ENCODE measurements at regions not wholly inside any gene's neighbourhood (a gene's known extent, or its start where the extent isn't known, plus 50 kb on each side); places are given as distances from the start of the nearest gene placed in this dataset.
"Not testable (repeated sequence)": the region's sequence is repeated elsewhere in the genome, so short reads cannot be mapped to it uniquely, and the experiment has no call there.

GRCh38 chr1:163471779-163472650 lies 150.3 kb downstream of the NUF2 start:
- TF ChIP-seq POLR2A (IDR thresholded peaks at IDR 0.05; ENCODE audit: low read depth, low read length): no peak
- no peak for TF ChIP-seq TAF1 (IDR thresholded peaks at IDR 0.05; ENCODE audit: low read depth, low read length)
- no peak for TF ChIP-seq SPI1 (IDR thresholded peaks at IDR 0.05; ENCODE audit: low read depth, low read length)
- no peak for TF ChIP-seq POU2F2 (IDR thresholded peaks at IDR 0.05; ENCODE audit: low read depth, low read length)
- no peak for TF ChIP-seq POLR2AphosphoS5 (IDR thresholded peaks at IDR 0.05; ENCODE audit: low read depth, low read length)
- TF ChIP-seq PAX5 (IDR thresholded peaks at IDR 0.05; ENCODE audit: insufficient read depth, low read length, severe bottlenecking): no peak
- DNase-seq (ENCODE audit: insufficient read length, low spot score): no peak
- FAIRE-seq: no peak

- FAIRE-seq (no peak), DNase-seq (ENCODE audit: insufficient read length, low spot score) (no peak)
- TF ChIP-seq PAX5 (IDR thresholded peaks at IDR 0.05; ENCODE audit: insufficient read depth, low read length, severe bottlenecking) (no peak), POU2F2 (IDR thresholded peaks at IDR 0.05; ENCODE audit: low read depth, low read length) (no peak), POLR2A (IDR thresholded peaks at IDR 0.05; ENCODE audit: low read depth, low read length) (no peak), POLR2AphosphoS5 (IDR thresholded peaks at IDR 0.05; ENCODE audit: low read depth, low read length) (no peak), TAF1 (IDR thresholded peaks at IDR 0.05; ENCODE audit: low read depth, low read length) (no peak), SPI1 (IDR thresholded peaks at IDR 0.05; ENCODE audit: low read depth, low read length) (no peak)
Measured at GRCh38 chr1:163472651-163473248, 151.0 kb downstream of the NUF2 start.

DNA sequence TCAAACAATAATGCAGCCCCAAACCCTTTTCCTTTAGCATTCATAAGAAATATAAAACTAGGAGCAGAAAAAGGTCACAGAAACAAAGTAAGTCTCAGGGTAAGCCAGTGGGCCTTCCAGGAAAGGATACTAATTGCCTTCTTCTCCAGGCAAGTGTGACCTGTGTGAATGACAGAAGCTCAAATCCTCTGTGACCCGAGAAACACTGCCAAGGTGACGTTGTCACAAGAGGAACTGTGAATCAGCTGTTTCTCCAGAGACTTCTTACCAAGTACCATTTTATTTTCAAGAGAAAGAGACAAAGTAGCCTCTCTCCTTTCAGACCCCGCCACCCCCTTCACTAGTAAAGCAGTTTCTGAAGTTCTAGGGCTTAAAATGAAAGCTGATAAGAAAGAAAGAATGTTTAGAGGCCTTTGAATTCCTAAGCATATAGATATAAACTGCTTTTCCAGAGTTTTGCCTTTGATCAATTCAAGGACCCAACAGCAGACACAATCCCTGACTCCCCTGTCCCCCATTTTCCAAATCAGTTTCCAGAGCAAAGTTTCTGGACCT lies 155.6 kb downstream of the NUF2 start:
- TF ChIP-seq PAX5 (IDR thresholded peaks at IDR 0.05; ENCODE audit: insufficient read depth, low read length, severe bottlenecking) (no peak), TAF1 (IDR thresholded peaks at IDR 0.05; ENCODE audit: low read depth, low read length) (no peak), SPI1 (IDR thresholded peaks at IDR 0.05; ENCODE audit: low read depth, low read length) (no peak), POLR2A (IDR thresholded peaks at IDR 0.05; ENCODE audit: low read depth, low read length) (no peak), POU2F2 (IDR thresholded peaks at IDR 0.05; ENCODE audit: low read depth, low read length) (no peak), POLR2AphosphoS5 (IDR thresholded peaks at IDR 0.05; ENCODE audit: low read depth, low read length) (no peak)
- FAIRE-seq (no peak), DNase-seq (ENCODE audit: insufficient read length, low spot score) (no peak)

DNA sequence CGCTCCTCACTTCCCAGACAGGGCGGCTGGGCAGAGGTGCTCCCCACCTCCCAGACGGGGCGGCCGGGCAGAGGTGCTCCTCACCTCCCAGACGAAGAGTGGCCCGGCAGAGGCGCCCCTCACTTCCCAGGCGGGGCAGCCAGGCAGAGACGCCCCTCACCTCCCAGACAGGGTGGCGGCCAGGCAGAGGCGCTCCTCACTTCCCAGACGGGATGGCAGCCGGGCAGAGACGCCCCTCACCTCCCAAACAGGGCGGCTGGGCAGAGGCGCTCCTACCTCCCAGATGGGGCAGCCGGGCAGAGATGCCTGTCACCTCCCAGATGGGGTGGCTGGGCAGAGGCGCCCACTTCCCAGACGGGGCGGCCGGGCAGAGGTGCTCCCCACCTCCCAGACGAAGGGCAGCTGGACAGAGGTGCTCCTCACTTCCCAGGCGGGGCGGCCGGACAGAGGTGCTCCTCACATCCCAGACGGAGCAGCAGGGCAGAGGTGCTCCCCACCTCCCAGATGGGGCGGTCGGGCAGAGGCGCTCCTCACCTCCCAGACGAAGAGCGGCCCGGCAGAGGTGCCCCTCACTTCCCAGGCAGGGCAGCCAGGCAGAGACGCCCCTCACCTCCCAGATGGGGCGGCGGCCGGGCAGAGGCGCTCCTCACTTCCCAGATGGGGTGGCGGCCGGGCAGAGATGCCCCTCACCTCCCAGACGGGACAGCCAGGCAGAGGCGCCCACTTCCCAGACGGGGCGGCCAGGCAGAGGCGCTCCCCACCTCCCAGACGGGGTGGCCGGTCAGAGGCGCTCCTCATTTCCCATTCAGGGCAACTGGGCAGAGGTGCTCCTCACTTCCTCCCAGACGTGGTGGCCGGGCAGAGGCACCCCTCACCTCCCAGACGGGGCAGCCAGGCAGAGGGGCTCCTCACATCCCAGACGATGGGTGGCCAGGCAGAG lies 176.9 kb downstream of the NUF2 start:
- not testable (repeated sequence) for DNase-seq (ENCODE audit: insufficient read length, low spot score); FAIRE-seq

DNA sequence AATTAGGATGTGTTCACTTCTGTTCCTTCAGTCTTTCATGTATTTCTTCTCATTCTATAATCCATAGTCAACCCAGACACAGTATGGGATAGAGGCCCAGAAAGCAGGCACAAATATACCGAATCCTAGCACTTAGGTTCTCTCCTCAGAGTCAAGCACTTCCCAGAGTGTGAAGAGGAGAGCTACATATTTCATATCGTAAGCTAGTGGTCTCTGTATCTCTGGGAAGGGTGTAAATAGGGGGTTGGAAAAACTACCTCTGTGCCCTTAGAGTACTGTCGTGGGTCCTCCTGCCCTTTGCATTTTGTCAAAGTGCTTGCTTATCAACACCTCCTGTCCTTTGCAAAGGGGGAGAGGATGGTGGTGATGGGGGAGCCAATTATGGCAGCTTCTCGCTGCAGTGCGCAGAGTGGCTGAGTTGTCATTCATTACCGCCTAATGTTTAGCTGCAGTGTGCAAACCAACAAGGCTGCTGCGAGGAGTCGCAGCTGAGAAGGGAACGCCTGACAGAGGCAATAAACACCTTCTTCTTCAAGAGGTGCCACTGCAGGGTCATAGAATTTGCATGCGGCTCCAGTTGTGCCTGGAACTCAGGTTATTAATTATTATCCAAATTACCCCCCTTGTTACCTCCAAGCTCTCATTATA lies 182.7 kb downstream of the NUF2 start:
- TF ChIP-seq POLR2A (IDR thresholded peaks at IDR 0.05; ENCODE audit: low read depth, low read length) (no peak), POU2F2 (IDR thresholded peaks at IDR 0.05; ENCODE audit: low read depth, low read length) (no peak), PAX5 (IDR thresholded peaks at IDR 0.05; ENCODE audit: insufficient read depth, low read length, severe bottlenecking) (no peak), SPI1 (IDR thresholded peaks at IDR 0.05; ENCODE audit: low read depth, low read length) (no peak), TAF1 (IDR thresholded peaks at IDR 0.05; ENCODE audit: low read depth, low read length) (no peak), POLR2AphosphoS5 (IDR thresholded peaks at IDR 0.05; ENCODE audit: low read depth, low read length) (no peak)
- FAIRE-seq: no peak
- DNase-seq (ENCODE audit: insufficient read length, low spot score): no peak

DNA sequence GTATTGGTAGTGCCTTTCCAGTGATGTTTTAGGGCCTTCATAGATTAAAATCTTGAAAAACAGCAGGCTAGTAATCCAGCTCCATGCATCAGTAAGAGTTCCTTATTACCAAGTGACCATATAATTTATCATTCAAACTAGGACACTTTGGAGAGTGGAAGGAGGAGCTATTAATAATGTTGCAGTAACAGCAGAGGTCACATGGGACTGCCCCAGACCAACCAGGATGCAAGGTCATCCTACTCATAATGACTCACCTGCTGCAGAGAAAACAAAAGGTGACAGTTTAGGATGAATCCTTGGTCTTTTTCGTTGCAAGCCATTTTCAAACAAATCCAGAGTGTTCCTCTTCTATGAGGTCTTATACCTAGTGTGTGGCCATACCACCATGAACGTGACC lies 187.4 kb downstream of the NUF2 start:
- FAIRE-seq (no peak), DNase-seq (ENCODE audit: insufficient read length, low spot score) (no peak)
- TF ChIP-seq POLR2AphosphoS5 (IDR thresholded peaks at IDR 0.05; ENCODE audit: low read depth, low read length) (no peak), POU2F2 (IDR thresholded peaks at IDR 0.05; ENCODE audit: low read depth, low read length) (no peak), TAF1 (IDR thresholded peaks at IDR 0.05; ENCODE audit: low read depth, low read length) (no peak), POLR2A (IDR thresholded peaks at IDR 0.05; ENCODE audit: low read depth, low read length) (no peak), SPI1 (IDR thresholded peaks at IDR 0.05; ENCODE audit: low read depth, low read length) (no peak), PAX5 (IDR thresholded peaks at IDR 0.05; ENCODE audit: insufficient read depth, low read length, severe bottlenecking) (no peak)

- DNase-seq (ENCODE audit: insufficient read length, low spot score) (no peak), FAIRE-seq (no peak)
- no peak for TF ChIP-seq POLR2A (IDR thresholded peaks at IDR 0.05; ENCODE audit: low read depth, low read length)
- no peak for TF ChIP-seq SPI1 (IDR thresholded peaks at IDR 0.05; ENCODE audit: low read depth, low read length)
- no peak for TF ChIP-seq TAF1 (IDR thresholded peaks at IDR 0.05; ENCODE audit: low read depth, low read length)
- TF ChIP-seq POU2F2 (IDR thresholded peaks at IDR 0.05; ENCODE audit: low read depth, low read length): no peak
- no peak for TF ChIP-seq POLR2AphosphoS5 (IDR thresholded peaks at IDR 0.05; ENCODE audit: low read depth, low read length)
- no peak for TF ChIP-seq PAX5 (IDR thresholded peaks at IDR 0.05; ENCODE audit: insufficient read depth, low read length, severe bottlenecking)
Measured at GRCh38 chr1:163512349-163512989, 190.7 kb downstream of the NUF2 start.

DNA sequence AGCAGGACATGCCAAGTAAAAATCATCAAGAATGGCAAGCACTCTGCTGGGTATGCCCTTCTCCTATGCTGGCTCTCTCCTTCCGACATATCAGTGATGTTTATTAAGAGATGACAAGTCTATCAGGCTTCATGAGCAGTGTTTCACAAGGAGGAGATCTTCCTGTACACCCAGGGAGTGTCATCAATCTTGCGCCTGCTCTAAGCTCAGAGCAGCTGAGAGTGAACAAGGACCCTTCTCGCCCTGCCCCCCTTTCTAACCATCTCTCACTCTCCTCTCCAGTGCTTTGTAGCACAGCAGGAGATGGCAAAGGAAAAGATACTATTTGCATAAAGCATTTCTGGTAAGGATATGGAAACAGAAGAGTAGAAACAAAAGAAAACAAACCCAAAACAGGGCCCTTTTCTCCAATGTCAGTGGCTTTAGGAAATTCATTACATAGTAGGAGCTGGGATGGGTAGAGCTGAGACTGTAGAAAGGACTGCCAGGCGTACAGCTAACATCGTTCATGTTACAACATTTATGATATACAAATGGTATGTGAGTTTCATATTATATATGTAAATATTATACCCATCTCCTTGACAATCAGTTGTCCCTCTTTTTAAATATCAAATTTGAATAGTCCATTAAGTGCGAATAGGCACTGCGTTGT lies 201.7 kb downstream of the NUF2 start:
- FAIRE-seq (no peak), DNase-seq (ENCODE audit: insufficient read length, low spot score) (no peak)
- no peak for TF ChIP-seq TAF1 (IDR thresholded peaks at IDR 0.05; ENCODE audit: low read depth, low read length)
- TF ChIP-seq SPI1 (IDR thresholded peaks at IDR 0.05; ENCODE audit: low read depth, low read length): no peak
- no peak for TF ChIP-seq PAX5 (IDR thresholded peaks at IDR 0.05; ENCODE audit: insufficient read depth, low read length, severe bottlenecking)
- no peak for TF ChIP-seq POLR2AphosphoS5 (IDR thresholded peaks at IDR 0.05; ENCODE audit: low read depth, low read length)
- no peak for TF ChIP-seq POLR2A (IDR thresholded peaks at IDR 0.05; ENCODE audit: low read depth, low read length)
- TF ChIP-seq POU2F2 (IDR thresholded peaks at IDR 0.05; ENCODE audit: low read depth, low read length): no peak
